GM12878 (cell line): ENCODE measurements at regions not wholly inside any gene's neighbourhood (a gene's known extent, or its start where the extent isn't known, plus 50 kb on each side); places are given as distances from the start of the nearest gene placed in this dataset.

Experiments used
- ATAC-seq: fragments of 200-7000 bp; cut with Tn5 transposase; 3 replicates; pipeline ENCODE4 v1.9.1; 2020; ENCODE audit warnings: mild to moderate bottlenecking, moderate library complexity
- BruUV-seq: library from RNA; stranded (reverse); fragments of 400-500 nt; replicated peaks from 2 replicates; lab custom pipeline; 2021; lab: Mats Ljungman, UMichigan
- CTCF ChIA-PET: fragments of 300-600 bp; sonication (Branson Sonifier 250); formaldehyde crosslinking; extraction: SDS; loops from one replicate; lab custom pipeline; 2021; ENCODE audit warnings: inconsistent platforms; lab: Yijun Ruan, JAX
- POLR2A ChIA-PET: fragments of 350-600 bp; formaldehyde crosslinking; extraction: SDS; loops from one replicate; lab custom pipeline; 2021; ENCODE audit warnings: inconsistent platforms; lab: Charles Lee
- RAD21 ChIA-PET: fragments of 300-600 bp; sonication (Branson Sonifier 250); formaldehyde crosslinking; loops from one replicate; lab custom pipeline; 2023; ENCODE audit warnings: antibody characterized with exemption; ENCODE audit not compliant: unreplicated experiment; lab: Charles Lee
- SMC1A ChIA-PET: fragments of 300-600 bp; sonication (Branson Sonifier 250); formaldehyde crosslinking; loops from one replicate; lab custom pipeline; 2023; ENCODE audit not compliant: unreplicated experiment, uncharacterized antibody; lab: Charles Lee
- DNase-seq: peaks from one replicate; pipeline ENCODE4 v3.0.0-alpha.2; 2011; ENCODE audit warnings: low read depth, low spot score
- FAIRE-seq: peaks from 3 replicates; lab custom pipeline; 2011; peaks lifted over from hg19 to GRCh38; lab: Jason Lieb, UNC
- H2AFZ ChIP-seq: 2 replicates; pipeline ENCODE4 v1.6.0; 2011; ENCODE audit warnings: low read depth, low read length, control low read depth; ENCODE audit not compliant: control insufficient read depth
- H3K27ac ChIP-seq: 2 replicates; pipeline ENCODE4 v1.5.1; 2011; ENCODE audit warnings: control low read depth; ENCODE audit not compliant: control insufficient read depth, insufficient read depth
- H3K27me3 ChIP-seq, 2 experiments: replicated peaks in 1 of 2; 2 replicates each; pipeline versions ENCODE4 v1.6.0 to v1.6.1; 2011; ENCODE audit warnings: low read length in 1 of 2; ENCODE audit not compliant: control insufficient read depth in 2 of 2, insufficient read depth in 2 of 2
- H3K36me3 ChIP-seq, 2 experiments: 2 replicates each; pipeline ENCODE4 v1.5.1; 2011; ENCODE audit warnings: low read length in 1 of 2; ENCODE audit not compliant: control insufficient read depth in 2 of 2, insufficient read depth in 2 of 2
- H3K4me1 ChIP-seq: 2 replicates; pipeline ENCODE4 v1.6.1; 2011; ENCODE audit warnings: mild to moderate bottlenecking, low read length, moderate library complexity, mixed read lengths; ENCODE audit not compliant: control insufficient read depth, insufficient read depth
- H3K4me2 ChIP-seq: 2 replicates; pipeline ENCODE4 v1.6.0; 2011; ENCODE audit warnings: control low read depth; ENCODE audit not compliant: control insufficient read depth, insufficient read depth
- H3K4me3 ChIP-seq: fragments of 200-600 bp; sonication (generic); 2 replicates; pipeline ENCODE4 v1.5.1; 2016
- H3K79me2 ChIP-seq: 2 replicates; pipeline ENCODE4 v1.6.0; 2011; ENCODE audit warnings: low read length; ENCODE audit not compliant: control insufficient read depth, insufficient read depth
- H3K9ac ChIP-seq: 2 replicates; pipeline ENCODE4 v1.8.0; 2011; ENCODE audit warnings: low read length, control low read depth, mixed read lengths; ENCODE audit not compliant: control insufficient read depth, insufficient read depth
- H3K9me3 ChIP-seq: replicated peaks from 3 replicates; pipeline ENCODE4 v1.5.1; 2011; ENCODE audit warnings: mild to moderate bottlenecking, low read length; ENCODE audit not compliant: control insufficient read depth, insufficient read depth
- H4K20me1 ChIP-seq: 2 replicates; pipeline ENCODE4 v1.6.0; 2011; ENCODE audit not compliant: control insufficient read depth, insufficient read depth
- ASH2L ChIP-seq: fragments of 300-600, 200-600 bp; sonication (generic); IDR thresholded peaks from 2 replicates; pipeline ENCODE4 v1.6.1; 2017; ENCODE audit warnings: low read depth, mild to moderate bottlenecking, borderline replicate concordance
- ATF7 ChIP-seq: fragments of 450-650 bp; IDR thresholded peaks from 2 replicates; pipeline ENCODE4 v1.6.1; 2016; ENCODE audit warnings: low read depth, mild to moderate bottlenecking
- BHLHE40 ChIP-seq, 2 experiments: fragments of 450-650 bp in 1 of 2; IDR thresholded peaks; 2 replicates each; pipeline ENCODE4 v1.6.1; 2011 to 2017; ENCODE audit warnings: low read depth in 2 of 2, borderline replicate concordance in 1 of 2, improper control_type of control experiment in 1 of 2, low read length in 1 of 2, mild to moderate bottlenecking in 1 of 2
- HDAC2 ChIP-seq: fragments of 200-600 bp; sonication (generic); IDR thresholded peaks from 2 replicates; pipeline ENCODE4 v1.6.1; 2017
- IKZF2 ChIP-seq, 2 experiments: fragments of 450-650 bp; IDR thresholded peaks; 2 replicates each; pipeline ENCODE4 v1.6.1; 2017; ENCODE audit warnings: mild to moderate bottlenecking in 2 of 2, moderate library complexity in 2 of 2
- NR2F1 ChIP-seq: fragments of 450-650 bp; conservative IDR thresholded peaks from 2 replicates; pipeline ENCODE4 v1.6.1; 2017; ENCODE audit warnings: mild to moderate bottlenecking
- POLR2AphosphoS2 ChIP-seq: IDR thresholded peaks from 2 replicates; pipeline ENCODE4 v1.6.1; 2011; ENCODE audit warnings: low read depth, mild to moderate bottlenecking, low read length, improper control_type of control experiment, moderate library complexity
- POU2F2 ChIP-seq: IDR thresholded peaks from 3 replicates; pipeline ENCODE4 v1.6.1; 2011; ENCODE audit warnings: low read depth, mild to moderate bottlenecking, low read length, borderline replicate concordance
- RB1 ChIP-seq: fragments of 450-650 bp; formaldehyde crosslinking; IDR thresholded peaks from 2 replicates; pipeline ENCODE4 v1.6.1; 2017; ENCODE audit warnings: mild to moderate bottlenecking, borderline replicate concordance
- RBBP5 ChIP-seq: fragments of 200-600 bp; sonication (generic); conservative IDR thresholded peaks from 2 replicates; pipeline ENCODE4 v1.6.1; 2016
- SMAD5 ChIP-seq: IDR thresholded peaks from 2 replicates; pipeline ENCODE4 v1.6.1; 2016; ENCODE audit warnings: antibody characterized with exemption, low read depth
- SPI1 ChIP-seq: IDR thresholded peaks from 2 replicates; pipeline ENCODE4 v1.6.1; 2011; ENCODE audit warnings: low read depth, mild to moderate bottlenecking, low read length, moderate library complexity, borderline replicate concordance; ENCODE audit not compliant: insufficient read depth
- SREBF1 ChIP-seq: IDR thresholded peaks from 2 replicates; pipeline ENCODE4 v1.6.1; 2012; ENCODE audit warnings: mild to moderate bottlenecking, low read length
- WRNIP1 ChIP-seq: IDR thresholded peaks from 2 replicates; pipeline ENCODE4 v1.6.1; 2011; ENCODE audit warnings: low read depth, low read length, improper control_type of control experiment, borderline replicate concordance
- ZNF384 ChIP-seq: IDR thresholded peaks from 2 replicates; pipeline ENCODE4 v1.6.1; 2012; ENCODE audit warnings: low read depth, mild to moderate bottlenecking, low read length, improper control_type of control experiment, borderline replicate concordance
- ZSCAN29 ChIP-seq: fragments of 450-650 bp; IDR thresholded peaks from 2 replicates; pipeline ENCODE4 v1.6.1; 2017; ENCODE audit warnings: mild to moderate bottlenecking, moderate library complexity
- whole genome bisulfite sequencing: methylation state at CpG from one replicate; pipeline ENCODE4 v1.1.6; 2016; ENCODE audit warnings: low lambda C conversion rate; ENCODE audit not compliant: insufficient replicate concordance, insufficient coverage; ENCODE audit errors: missing lambda C conversion rate; 5-methylcytosine and 5-hydroxymethylcytosine counted together
- in situ Hi-C: fragments of 300-500 bp; cut with MboI; formaldehyde crosslinking; loops from 9 replicates; pipeline ENCODE4 v1.14.3; 2018; ENCODE audit warnings: mixed read lengths
- intact Hi-C: fragments of 100-400 bp; cut with micrococcal nuclease; formaldehyde crosslinking; loops from one replicate; pipeline ENCODE4 v1.14.2; 2022; ENCODE audit not compliant: unreplicated experiment
- TF ChIP-seq, protein P1 (sequence below): fragments of 150-350 bp; IDR thresholded peaks from 2 replicates; pipeline ENCODE4 v1.6.1; 2014; ENCODE audit warnings: mild to moderate bottlenecking, low read depth, low read length
- TF ChIP-seq, protein P2 (sequence below): IDR thresholded peaks from 2 replicates; pipeline ENCODE4 v1.6.1; 2012; ENCODE audit warnings: low read length, inconsistent platforms
- TF ChIP-seq, protein P3 (sequence below): fragments of 450-650 bp; IDR thresholded peaks from 2 replicates; pipeline ENCODE4 v1.6.1; 2017; ENCODE audit warnings: mild to moderate bottlenecking, moderate library complexity

DNA sequence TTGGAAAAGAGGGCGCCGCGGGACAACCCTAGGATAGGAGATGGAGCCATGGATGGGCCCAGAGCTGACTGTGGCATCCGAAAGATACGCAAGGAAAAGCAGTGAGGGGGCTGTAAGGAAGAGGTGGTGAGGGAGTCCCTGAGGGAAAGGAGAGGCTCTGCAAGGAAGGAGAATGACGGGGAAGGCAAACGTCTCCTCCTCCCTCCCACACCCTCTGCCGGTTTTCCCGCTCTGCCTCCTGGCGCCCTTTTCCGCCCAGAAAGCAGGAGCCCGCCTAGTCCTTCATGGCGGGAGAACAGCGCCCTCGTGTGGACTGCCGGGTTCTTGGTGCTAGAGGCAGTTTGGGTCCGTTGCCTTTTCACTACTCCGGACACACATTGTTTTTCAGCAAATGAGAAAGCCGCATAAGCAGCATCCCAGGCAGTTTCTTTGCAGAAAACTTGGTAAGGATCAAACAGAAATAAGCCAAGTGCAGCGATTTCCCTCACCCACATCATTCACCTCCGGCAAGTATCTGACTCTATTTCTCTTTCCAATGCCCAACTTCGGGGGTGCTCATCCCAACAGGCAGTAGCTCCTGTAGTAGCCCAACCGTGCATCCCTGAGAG lies 200.4 kb downstream of the INO80D start:
- BruUV-seq = no TSS peak
- 25% methylated on average over 23 of the region's 23 CpGs for WGBS
- H3K9ac ChIP-seq = no peak overlapping the region
- no peak overlapping the region for H3K27ac ChIP-seq
- no peak overlapping the region for H3K4me2 ChIP-seq
- intact Hi-C loops = loop anchor here (1.0 to 5.0 kb wide), 3 partner anchors 109 to 1558 kb away; no protein-coding TSS in a partner anchor
- ChIA-PET RAD21 (interaction anchor here (0.5 to 4.4 kb wide), 2 partner anchors 28 to 109 kb away, joined by 3 to 24 read pairs; no protein-coding TSS in a partner anchor), CTCF (interaction anchor here (0.5 to 1.8 kb wide), 11 partner anchors 12 to 1625 kb away, joined by 3 to 7 read pairs (median 4); no protein-coding TSS in a partner anchor), POLR2A (no interaction called here), SMC1A (interaction anchor here (0.6 kb wide), 1 partner anchor 40 kb away, joined by 3 read pairs; no protein-coding TSS in a partner anchor)
- DNase-seq = no peak
- no peaks in the 10 kb centered on the region for H3K4me1 ChIP-seq
- no peak overlapping the region for H2AFZ ChIP-seq
- H4K20me1 ChIP-seq = no peaks in the 10 kb centered on the region
- H3K79me2 ChIP-seq = no peaks in the 10 kb centered on the region
- no peaks in the 10 kb centered on the region for H3K9me3 ChIP-seq
- peak; percentile 35 for FAIRE-seq
- H3K4me3 ChIP-seq = no peak overlapping the region
- H3K36me3 ChIP-seq = no peaks in the 10 kb centered on the region
- peak; percentile 89 for ATAC-seq
- no peaks in the 10 kb centered on the region for H3K27me3 ChIP-seq
- in situ Hi-C loops = loop anchor here (10.0 kb wide), 1 partner anchor 111 kb away; no protein-coding TSS in a partner anchor
- TF ChIP-seq RB1 (peak; percentile 61; the same call in 1 of the 2 replicates), ZNF384 (no peak), ATF7 (no peak), ZSCAN29 (no peak), IKZF2 (IDR thresholded peaks at IDR 0.05) (no peak), ASH2L (no peak), SPI1 (no peak), RBBP5 (no peak), POLR2AphosphoS2 (no peak), SMAD5 (no peak), SREBF1 (no peak), WRNIP1 (no peak), POU2F2 (0 out of 3 replicates have a peak, but pooled peaks have one; percentile 21), BHLHE40 (IDR thresholded peaks at IDR 0.05; ENCODE audit: borderline replicate concordance in 1 of 2, low read depth in 2 of 2, low read length in 1 of 2) (no peak), NR2F1 (no peak), HDAC2 (no peak)
- TF ChIP-seq, protein P1, sequence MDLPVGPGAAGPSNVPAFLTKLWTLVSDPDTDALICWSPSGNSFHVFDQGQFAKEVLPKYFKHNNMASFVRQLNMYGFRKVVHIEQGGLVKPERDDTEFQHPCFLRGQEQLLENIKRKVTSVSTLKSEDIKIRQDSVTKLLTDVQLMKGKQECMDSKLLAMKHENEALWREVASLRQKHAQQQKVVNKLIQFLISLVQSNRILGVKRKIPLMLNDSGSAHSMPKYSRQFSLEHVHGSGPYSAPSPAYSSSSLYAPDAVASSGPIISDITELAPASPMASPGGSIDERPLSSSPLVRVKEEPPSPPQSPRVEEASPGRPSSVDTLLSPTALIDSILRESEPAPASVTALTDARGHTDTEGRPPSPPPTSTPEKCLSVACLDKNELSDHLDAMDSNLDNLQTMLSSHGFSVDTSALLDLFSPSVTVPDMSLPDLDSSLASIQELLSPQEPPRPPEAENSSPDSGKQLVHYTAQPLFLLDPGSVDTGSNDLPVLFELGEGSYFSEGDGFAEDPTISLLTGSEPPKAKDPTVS = no peak
- TF ChIP-seq, protein P2, sequence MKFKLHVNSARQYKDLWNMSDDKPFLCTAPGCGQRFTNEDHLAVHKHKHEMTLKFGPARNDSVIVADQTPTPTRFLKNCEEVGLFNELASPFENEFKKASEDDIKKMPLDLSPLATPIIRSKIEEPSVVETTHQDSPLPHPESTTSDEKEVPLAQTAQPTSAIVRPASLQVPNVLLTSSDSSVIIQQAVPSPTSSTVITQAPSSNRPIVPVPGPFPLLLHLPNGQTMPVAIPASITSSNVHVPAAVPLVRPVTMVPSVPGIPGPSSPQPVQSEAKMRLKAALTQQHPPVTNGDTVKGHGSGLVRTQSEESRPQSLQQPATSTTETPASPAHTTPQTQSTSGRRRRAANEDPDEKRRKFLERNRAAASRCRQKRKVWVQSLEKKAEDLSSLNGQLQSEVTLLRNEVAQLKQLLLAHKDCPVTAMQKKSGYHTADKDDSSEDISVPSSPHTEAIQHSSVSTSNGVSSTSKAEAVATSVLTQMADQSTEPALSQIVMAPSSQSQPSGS = no peak
- TF ChIP-seq, protein P3, sequence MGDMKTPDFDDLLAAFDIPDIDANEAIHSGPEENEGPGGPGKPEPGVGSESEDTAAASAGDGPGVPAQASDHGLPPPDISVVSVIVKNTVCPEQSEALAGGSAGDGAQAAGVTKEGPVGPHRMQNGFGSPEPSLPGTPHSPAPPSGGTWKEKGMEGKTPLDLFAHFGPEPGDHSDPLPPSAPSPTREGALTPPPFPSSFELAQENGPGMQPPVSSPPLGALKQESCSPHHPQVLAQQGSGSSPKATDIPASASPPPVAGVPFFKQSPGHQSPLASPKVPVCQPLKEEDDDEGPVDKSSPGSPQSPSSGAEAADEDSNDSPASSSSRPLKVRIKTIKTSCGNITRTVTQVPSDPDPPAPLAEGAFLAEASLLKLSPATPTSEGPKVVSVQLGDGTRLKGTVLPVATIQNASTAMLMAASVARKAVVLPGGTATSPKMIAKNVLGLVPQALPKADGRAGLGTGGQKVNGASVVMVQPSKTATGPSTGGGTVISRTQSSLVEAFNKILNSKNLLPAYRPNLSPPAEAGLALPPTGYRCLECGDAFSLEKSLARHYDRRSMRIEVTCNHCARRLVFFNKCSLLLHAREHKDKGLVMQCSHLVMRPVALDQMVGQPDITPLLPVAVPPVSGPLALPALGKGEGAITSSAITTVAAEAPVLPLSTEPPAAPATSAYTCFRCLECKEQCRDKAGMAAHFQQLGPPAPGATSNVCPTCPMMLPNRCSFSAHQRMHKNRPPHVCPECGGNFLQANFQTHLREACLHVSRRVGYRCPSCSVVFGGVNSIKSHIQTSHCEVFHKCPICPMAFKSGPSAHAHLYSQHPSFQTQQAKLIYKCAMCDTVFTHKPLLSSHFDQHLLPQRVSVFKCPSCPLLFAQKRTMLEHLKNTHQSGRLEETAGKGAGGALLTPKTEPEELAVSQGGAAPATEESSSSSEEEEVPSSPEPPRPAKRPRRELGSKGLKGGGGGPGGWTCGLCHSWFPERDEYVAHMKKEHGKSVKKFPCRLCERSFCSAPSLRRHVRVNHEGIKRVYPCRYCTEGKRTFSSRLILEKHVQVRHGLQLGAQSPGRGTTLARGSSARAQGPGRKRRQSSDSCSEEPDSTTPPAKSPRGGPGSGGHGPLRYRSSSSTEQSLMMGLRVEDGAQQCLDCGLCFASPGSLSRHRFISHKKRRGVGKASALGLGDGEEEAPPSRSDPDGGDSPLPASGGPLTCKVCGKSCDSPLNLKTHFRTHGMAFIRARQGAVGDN = no peak
